ENCODE measurements at regions not wholly inside any gene's neighbourhood (a gene's known extent, or its start where the extent isn't known, plus 50 kb on each side); places are given as distances from the start of the nearest gene placed in this dataset.
A peak's percentile ranks its signal among the peaks of the same experiment; 100 is the strongest.

DNA sequence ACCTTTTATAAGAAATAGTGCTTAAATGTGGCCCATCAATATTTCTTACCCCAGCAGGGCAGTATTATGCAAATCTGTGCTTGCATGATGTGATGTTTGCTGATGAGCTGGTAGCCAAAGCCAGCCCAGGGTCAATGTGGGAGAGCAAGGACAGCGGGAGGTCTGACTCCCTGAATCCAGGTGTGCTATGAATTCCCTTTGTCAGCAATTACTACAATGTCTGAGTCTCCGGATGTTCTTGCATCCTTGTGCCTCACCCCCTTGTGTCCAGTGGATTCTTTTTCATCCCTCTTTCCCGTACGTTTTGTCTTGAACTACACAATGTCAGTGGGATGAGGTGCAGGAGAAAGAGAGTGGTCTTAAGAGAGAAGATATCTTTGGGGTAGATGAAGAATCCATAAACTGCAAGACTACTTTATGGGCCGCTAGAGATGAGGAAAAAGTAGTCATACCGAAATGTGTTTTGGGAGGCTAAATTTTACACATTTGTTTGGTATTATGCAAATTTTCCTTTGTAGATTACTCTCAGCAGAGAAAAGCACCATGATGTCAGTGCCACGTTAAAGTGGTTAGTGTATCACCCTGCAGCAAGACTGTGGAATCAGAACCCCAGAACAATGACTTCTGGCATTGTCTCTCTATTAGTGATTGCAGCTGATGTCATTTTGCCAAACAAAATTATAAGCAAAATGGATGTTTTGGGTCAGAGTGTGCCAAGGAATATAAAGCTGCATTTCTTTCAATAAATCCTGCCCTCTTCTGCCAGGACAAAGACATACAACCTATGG is 53.5 kb upstream of the TSHZ3 start:
- TF ChIP-seq, protein P1, sequence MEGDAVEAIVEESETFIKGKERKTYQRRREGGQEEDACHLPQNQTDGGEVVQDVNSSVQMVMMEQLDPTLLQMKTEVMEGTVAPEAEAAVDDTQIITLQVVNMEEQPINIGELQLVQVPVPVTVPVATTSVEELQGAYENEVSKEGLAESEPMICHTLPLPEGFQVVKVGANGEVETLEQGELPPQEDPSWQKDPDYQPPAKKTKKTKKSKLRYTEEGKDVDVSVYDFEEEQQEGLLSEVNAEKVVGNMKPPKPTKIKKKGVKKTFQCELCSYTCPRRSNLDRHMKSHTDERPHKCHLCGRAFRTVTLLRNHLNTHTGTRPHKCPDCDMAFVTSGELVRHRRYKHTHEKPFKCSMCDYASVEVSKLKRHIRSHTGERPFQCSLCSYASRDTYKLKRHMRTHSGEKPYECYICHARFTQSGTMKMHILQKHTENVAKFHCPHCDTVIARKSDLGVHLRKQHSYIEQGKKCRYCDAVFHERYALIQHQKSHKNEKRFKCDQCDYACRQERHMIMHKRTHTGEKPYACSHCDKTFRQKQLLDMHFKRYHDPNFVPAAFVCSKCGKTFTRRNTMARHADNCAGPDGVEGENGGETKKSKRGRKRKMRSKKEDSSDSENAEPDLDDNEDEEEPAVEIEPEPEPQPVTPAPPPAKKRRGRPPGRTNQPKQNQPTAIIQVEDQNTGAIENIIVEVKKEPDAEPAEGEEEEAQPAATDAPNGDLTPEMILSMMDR (IDR thresholded peaks at IDR 0.05) = peak; percentile 20; the same call in 1 of the 2 replicates
- Mint-ChIP-seq H3K36me3 (ENCODE audit: low read depth) (no peaks in the 10 kb centered on the region), H3K4me3 (no peak overlapping the region), H3K27me3 (ENCODE audit: insufficient read depth) (peaks cover 30% of the 10 kb centered on the region), H3K27ac (no peak overlapping the region), H3K9me3 (no peaks in the 10 kb centered on the region), H3K4me1 (ENCODE audit: low read depth) (peaks cover 1% of the 10 kb centered on the region)
- DNase-seq = no peak

DNA sequence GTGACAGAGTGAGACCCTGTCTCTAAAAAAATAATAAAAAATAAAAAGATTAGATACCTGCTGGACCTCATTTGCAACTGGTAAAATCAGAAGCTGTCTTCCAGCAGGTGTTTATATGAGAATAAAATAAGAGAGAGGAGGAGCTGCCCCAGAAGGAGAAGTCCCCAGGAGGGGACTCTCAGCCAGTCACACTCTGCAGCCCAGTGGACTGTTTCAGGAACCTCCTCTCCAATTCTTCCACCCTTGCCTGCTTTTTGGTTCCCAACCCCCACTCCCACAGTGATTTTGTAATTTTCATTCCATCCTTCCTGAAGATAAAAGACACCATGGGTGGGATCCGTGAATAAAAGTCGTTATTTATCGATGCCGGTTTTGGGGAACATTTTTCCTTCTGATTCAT is 56.9 kb upstream of the TSHZ3 start:
- no peak overlapping the region for H3K27ac Mint-ChIP-seq
- H3K4me1 Mint-ChIP-seq (ENCODE audit: low read depth) = peaks cover 28% of the 10 kb centered on the region
- peaks cover 14% of the 10 kb centered on the region; the same call in 1 of the 2 replicates for H3K27me3 Mint-ChIP-seq (ENCODE audit: insufficient read depth)
- H3K4me3 Mint-ChIP-seq = no peak overlapping the region
- H3K36me3 Mint-ChIP-seq (ENCODE audit: low read depth) = no peaks in the 10 kb centered on the region
- no peak for DNase-seq
- TF ChIP-seq, protein P1 (IDR thresholded peaks at IDR 0.05) = no peak
- H3K9me3 Mint-ChIP-seq = no peaks in the 10 kb centered on the region

DNA sequence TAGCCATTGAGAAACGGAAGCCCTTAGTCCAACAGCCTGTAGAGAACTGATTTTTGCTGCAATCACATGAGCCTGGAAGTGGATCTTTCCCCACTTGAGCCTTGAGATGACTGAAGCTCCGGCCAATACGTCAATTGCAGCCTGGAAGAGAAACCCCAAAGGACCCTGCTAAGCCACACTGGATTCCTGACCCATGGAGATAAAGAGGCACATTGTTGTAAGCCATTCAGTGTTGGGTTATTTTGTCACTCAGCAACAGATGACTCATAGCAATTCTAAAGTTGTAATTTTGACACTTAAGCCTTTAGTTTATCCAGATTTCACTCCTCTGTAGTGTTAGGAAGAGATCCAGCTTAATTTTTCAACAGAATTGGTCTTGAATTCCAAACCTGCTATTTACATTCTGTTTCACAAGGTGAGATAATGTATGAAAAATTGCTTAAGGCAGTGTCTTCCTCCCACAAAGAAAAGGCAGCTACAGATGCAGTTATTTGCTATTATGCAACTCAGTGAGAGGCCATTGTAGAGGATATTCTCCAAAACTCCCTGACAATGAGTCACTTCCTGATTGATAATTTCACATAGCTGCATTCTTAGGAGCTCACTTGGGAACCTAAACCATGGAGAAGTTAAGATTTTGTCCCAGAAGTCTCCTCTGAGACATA is 59.4 kb upstream of the TSHZ3 start:
- TF ChIP-seq, protein P1 (IDR thresholded peaks at IDR 0.05) = no peak
- Mint-ChIP-seq H3K27me3 (ENCODE audit: insufficient read depth) (peaks cover 10% of the 10 kb centered on the region), H3K27ac (peak overlapping the region; percentile 78), H3K9me3 (no peaks in the 10 kb centered on the region), H3K4me3 (0 out of 2 replicates have a peak overlapping the region, but pooled peaks have one; percentile 1), H3K36me3 (ENCODE audit: low read depth) (no peaks in the 10 kb centered on the region), H3K4me1 (ENCODE audit: low read depth) (peaks cover 28% of the 10 kb centered on the region)
- peak; percentile 77 for DNase-seq

GRCh38 chr19:31413353-31413752 is 64.1 kb upstream of the TSHZ3 start:
- Mint-ChIP-seq H3K27me3 (ENCODE audit: insufficient read depth) (peaks cover 25% of the 10 kb centered on the region), H3K4me1 (ENCODE audit: low read depth) (peaks cover 20% of the 10 kb centered on the region), H3K36me3 (ENCODE audit: low read depth) (no peaks in the 10 kb centered on the region), H3K27ac (no peak overlapping the region), H3K4me3 (no peak overlapping the region), H3K9me3 (no peaks in the 10 kb centered on the region)
- DNase-seq = no peak
- TF ChIP-seq, protein P1 (IDR thresholded peaks at IDR 0.05) = no peak

DNA sequence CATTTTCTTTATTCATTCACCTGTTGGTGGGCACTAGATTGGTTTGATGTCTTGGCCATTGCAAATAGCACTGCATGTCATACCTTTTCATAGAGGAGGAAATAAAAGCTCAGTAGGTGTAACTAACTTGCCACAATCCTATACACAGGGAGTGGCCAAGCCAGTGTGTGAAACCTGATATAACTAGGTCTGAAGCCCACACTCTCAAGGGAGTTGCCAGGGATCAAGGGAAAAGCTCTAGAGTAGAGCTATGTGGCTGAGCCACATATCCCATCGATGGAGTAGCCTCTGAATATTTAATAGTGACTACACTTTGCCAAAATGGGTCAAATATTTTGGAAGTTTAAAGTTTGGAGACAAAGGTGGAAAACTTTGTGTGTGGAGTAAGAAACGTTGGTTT is 66.1 kb upstream of the TSHZ3 start:
- H3K36me3 Mint-ChIP-seq (ENCODE audit: low read depth) = no peaks in the 10 kb centered on the region
- H3K4me3 Mint-ChIP-seq = no peak overlapping the region
- TF ChIP-seq, protein P1 (IDR thresholded peaks at IDR 0.05) = no peak
- H3K9me3 Mint-ChIP-seq = no peaks in the 10 kb centered on the region
- H3K4me1 Mint-ChIP-seq (ENCODE audit: low read depth) = peaks cover under 1% of the 10 kb centered on the region; the same call in 1 of the 2 replicates
- peaks cover 35% of the 10 kb centered on the region for H3K27me3 Mint-ChIP-seq (ENCODE audit: insufficient read depth)
- DNase-seq = no peak
- H3K27ac Mint-ChIP-seq = no peak overlapping the region

Measured in HFFc6 (cell line).